GM12878 (cell line): ENCODE measurements at regions not wholly inside any gene's neighbourhood (a gene's known extent, or its start where the extent isn't known, plus 50 kb on each side); places are given as distances from the start of the nearest gene placed in this dataset.
A peak's percentile ranks its signal among the peaks of the same experiment; 100 is the strongest.

Experiments used
- ATF7 ChIP-seq: fragments of 450-650 bp; IDR thresholded peaks from 2 replicates; pipeline ENCODE4 v1.6.1; 2016; ENCODE audit warnings: low read depth, mild to moderate bottlenecking
- BHLHE40 ChIP-seq, 2 experiments: fragments of 450-650 bp in 1 of 2; IDR thresholded peaks; 2 replicates each; pipeline ENCODE4 v1.6.1; 2011 to 2017; ENCODE audit warnings: low read depth in 2 of 2, borderline replicate concordance in 1 of 2, improper control_type of control experiment in 1 of 2, low read length in 1 of 2, mild to moderate bottlenecking in 1 of 2
- BRCA1 ChIP-seq: IDR thresholded peaks from 2 replicates; pipeline ENCODE4 v1.6.1; 2011; ENCODE audit warnings: low read depth, low read length, improper control_type of control experiment
- CBX5 ChIP-seq: sonication (generic); IDR thresholded peaks from 2 replicates; pipeline ENCODE4 v1.6.1; 2016; ENCODE audit warnings: low read depth, moderate library complexity, mild to moderate bottlenecking, inconsistent platforms
- CEBPB ChIP-seq, 2 experiments: fragments of 150-350 bp in 1 of 2; IDR thresholded peaks; 2 replicates each; pipeline ENCODE4 v1.6.1; 2012 to 2014; ENCODE audit warnings: low read depth in 2 of 2, low read length in 2 of 2, borderline replicate concordance in 1 of 2, inconsistent platforms in 1 of 2
- EGR1 ChIP-seq, 2 experiments: IDR thresholded peaks; 1 replicate in 1 of 2; 2 replicates in 1 of 2; pipeline ENCODE4 v1.6.1; 2011 to 2012; ENCODE audit warnings: low read depth in 2 of 2, low read length in 2 of 2, borderline replicate concordance in 1 of 2, mild to moderate bottlenecking in 1 of 2, moderate library complexity in 1 of 2
- HCFC1 ChIP-seq: fragments of 150-350 bp; IDR thresholded peaks from 2 replicates; pipeline ENCODE4 v1.6.1; 2014; ENCODE audit warnings: low read length
- IKZF2 ChIP-seq, 2 experiments: fragments of 450-650 bp; IDR thresholded peaks; 2 replicates each; pipeline ENCODE4 v1.6.1; 2017; ENCODE audit warnings: mild to moderate bottlenecking in 2 of 2, moderate library complexity in 2 of 2
- JUNB ChIP-seq: IDR thresholded peaks from 2 replicates; pipeline ENCODE4 v1.6.1; 2016; ENCODE audit warnings: antibody characterized with exemption, mild to moderate bottlenecking
- KAT2A ChIP-seq: conservative IDR thresholded peaks from 2 replicates; pipeline ENCODE4 v1.6.1; 2011; ENCODE audit warnings: low read depth, low read length; ENCODE audit not compliant: control insufficient read depth
- KDM1A ChIP-seq: fragments of 200-600 bp; sonication (generic); IDR thresholded peaks from 2 replicates; pipeline ENCODE4 v1.6.1; 2016; ENCODE audit warnings: borderline replicate concordance
- MEF2B ChIP-seq: fragments of 450-650 bp; IDR thresholded peaks from 2 replicates; pipeline ENCODE4 v1.6.1; 2018; ENCODE audit warnings: mild to moderate bottlenecking, moderate library complexity; ENCODE audit not compliant: partially characterized antibody, poor library complexity, severe bottlenecking
- POLR2AphosphoS5 ChIP-seq: IDR thresholded peaks from 2 replicates; pipeline ENCODE4 v1.6.1; 2011; ENCODE audit warnings: mild to moderate bottlenecking, low read length, inconsistent platforms
- RFX5 ChIP-seq: IDR thresholded peaks from 2 replicates; pipeline ENCODE4 v1.6.1; 2011; ENCODE audit warnings: low read depth, low read length, improper control_type of control experiment
- SRF ChIP-seq, 2 experiments: IDR thresholded peaks; 2 replicates each; pipeline ENCODE4 v1.6.1; 2011; ENCODE audit warnings: low read depth in 2 of 2, low read length in 2 of 2, mild to moderate bottlenecking in 1 of 2, moderate library complexity in 1 of 2
- STAT1 ChIP-seq: fragments of 450-650 bp; conservative IDR thresholded peaks from 2 replicates; pipeline ENCODE4 v1.6.1; 2014; ENCODE audit warnings: antibody characterized with exemption, mild to moderate bottlenecking
- WRNIP1 ChIP-seq: IDR thresholded peaks from 2 replicates; pipeline ENCODE4 v1.6.1; 2011; ENCODE audit warnings: low read depth, low read length, improper control_type of control experiment, borderline replicate concordance
- ZNF622 ChIP-seq: fragments of 450-650 bp; IDR thresholded peaks from 2 replicates; pipeline ENCODE4 v1.6.1; 2017; ENCODE audit warnings: mild to moderate bottlenecking, inconsistent platforms
- TF ChIP-seq, protein P1 (sequence below): IDR thresholded peaks from 2 replicates; pipeline ENCODE4 v1.6.1; 2012; ENCODE audit warnings: low read depth, low read length, improper control_type of control experiment
- TF ChIP-seq, protein P2 (sequence below): fragments of 450-650 bp; IDR thresholded peaks from 2 replicates; pipeline ENCODE4 v1.6.1; 2018; ENCODE audit warnings: mild to moderate bottlenecking, low read depth, moderate library complexity; ENCODE audit not compliant: partially characterized antibody
- TF ChIP-seq, protein P3 (sequence below): fragments of 450-650 bp; IDR thresholded peaks from 2 replicates; pipeline ENCODE4 v1.6.1; 2016; ENCODE audit warnings: mild to moderate bottlenecking
- TF ChIP-seq, protein P4 (sequence below): IDR thresholded peaks from 2 replicates; pipeline ENCODE4 v1.6.1; 2012; ENCODE audit warnings: low read depth, low read length, improper control_type of control experiment
- TF ChIP-seq, protein P5 (sequence below): IDR thresholded peaks from 2 replicates; pipeline ENCODE4 v1.6.1; 2011; ENCODE audit warnings: mild to moderate bottlenecking, low read depth, low read length, moderate library complexity; ENCODE audit not compliant: insufficient replicate concordance

DNA sequence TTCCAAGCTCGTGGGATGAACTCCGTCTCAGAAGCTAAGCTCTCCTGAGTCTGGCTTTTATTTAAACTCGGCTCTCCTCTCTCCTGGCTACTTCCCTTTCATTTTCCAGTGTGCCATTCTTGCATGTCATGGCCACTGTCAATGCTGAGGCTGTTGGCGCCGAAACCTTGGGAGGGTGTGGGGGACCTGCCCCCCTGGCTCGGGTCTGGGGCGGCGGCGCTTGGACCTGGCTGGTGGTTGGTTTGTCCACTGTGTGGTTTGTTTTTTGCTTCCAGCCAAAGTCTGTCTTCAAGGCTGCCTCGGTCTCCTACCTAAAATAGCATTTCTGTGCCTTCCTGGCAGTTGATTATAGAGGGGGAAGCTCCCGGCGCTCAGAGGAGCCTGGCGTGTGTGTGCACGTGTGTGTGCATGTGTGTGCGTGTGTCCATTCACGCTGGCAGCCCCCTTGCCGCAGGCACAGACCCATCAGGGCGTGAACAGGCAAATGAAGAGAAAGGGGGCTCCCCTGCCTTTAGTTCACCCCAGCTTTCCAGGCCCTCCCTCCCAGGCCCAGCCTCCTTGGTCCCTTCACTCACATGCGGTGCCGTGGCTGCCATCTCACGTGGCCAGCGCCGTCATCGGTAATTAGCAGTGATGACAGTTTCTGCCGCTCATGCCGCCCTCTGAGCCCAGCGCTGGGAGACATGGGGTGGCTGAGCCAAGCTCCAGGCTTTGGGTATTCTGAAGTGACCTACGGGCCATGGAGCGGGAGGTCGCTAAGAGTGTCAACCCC lies 179.9 kb downstream of the SEC14L1 start (continued):
- TF ChIP-seq, protein P1, sequence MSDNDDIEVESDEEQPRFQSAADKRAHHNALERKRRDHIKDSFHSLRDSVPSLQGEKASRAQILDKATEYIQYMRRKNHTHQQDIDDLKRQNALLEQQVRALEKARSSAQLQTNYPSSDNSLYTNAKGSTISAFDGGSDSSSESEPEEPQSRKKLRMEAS: peak; percentile 81
- TF ChIP-seq SRF (IDR thresholded peaks at IDR 0.05; ENCODE audit: low read depth in 2 of 2, low read length in 2 of 2) (0 out of 4 replicates have a peak, but pooled peaks of 1 of the 2 experiments have one; percentile 2), ATF7 (peak; percentile 84), CBX5 (no peak), IKZF2 (IDR thresholded peaks at IDR 0.05) (peak; percentile 86 to 87), WRNIP1 (no peak), JUNB (no peak), EGR1 (IDR thresholded peaks at IDR 0.05; ENCODE audit: borderline replicate concordance in 1 of 2, low read depth in 2 of 2, low read length in 2 of 2) (no peak), KDM1A (no peak), MEF2B (peak; percentile 94), STAT1 (no peak), CEBPB (IDR thresholded peaks at IDR 0.05; ENCODE audit: borderline replicate concordance in 1 of 2, low read depth in 2 of 2, low read length in 2 of 2) (no peak), BHLHE40 (IDR thresholded peaks at IDR 0.05; ENCODE audit: borderline replicate concordance in 1 of 2, low read depth in 2 of 2, low read length in 1 of 2) (peak; percentile 98 to 99), POLR2AphosphoS5 (peak; percentile 66), KAT2A (no peak), BRCA1 (no peak), ZNF622 (no peak), HCFC1 (no peak), RFX5 (no peak)
- TF ChIP-seq, protein P2, sequence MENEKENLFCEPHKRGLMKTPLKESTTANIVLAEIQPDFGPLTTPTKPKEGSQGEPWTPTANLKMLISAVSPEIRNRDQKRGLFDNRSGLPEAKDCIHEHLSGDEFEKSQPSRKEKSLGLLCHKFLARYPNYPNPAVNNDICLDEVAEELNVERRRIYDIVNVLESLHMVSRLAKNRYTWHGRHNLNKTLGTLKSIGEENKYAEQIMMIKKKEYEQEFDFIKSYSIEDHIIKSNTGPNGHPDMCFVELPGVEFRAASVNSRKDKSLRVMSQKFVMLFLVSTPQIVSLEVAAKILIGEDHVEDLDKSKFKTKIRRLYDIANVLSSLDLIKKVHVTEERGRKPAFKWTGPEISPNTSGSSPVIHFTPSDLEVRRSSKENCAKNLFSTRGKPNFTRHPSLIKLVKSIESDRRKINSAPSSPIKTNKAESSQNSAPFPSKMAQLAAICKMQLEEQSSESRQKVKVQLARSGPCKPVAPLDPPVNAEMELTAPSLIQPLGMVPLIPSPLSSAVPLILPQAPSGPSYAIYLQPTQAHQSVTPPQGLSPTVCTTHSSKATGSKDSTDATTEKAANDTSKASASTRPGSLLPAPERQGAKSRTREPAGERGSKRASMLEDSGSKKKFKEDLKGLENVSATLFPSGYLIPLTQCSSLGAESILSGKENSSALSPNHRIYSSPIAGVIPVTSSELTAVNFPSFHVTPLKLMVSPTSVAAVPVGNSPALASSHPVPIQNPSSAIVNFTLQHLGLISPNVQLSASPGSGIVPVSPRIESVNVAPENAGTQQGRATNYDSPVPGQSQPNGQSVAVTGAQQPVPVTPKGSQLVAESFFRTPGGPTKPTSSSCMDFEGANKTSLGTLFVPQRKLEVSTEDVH: no peak
- TF ChIP-seq, protein P3, sequence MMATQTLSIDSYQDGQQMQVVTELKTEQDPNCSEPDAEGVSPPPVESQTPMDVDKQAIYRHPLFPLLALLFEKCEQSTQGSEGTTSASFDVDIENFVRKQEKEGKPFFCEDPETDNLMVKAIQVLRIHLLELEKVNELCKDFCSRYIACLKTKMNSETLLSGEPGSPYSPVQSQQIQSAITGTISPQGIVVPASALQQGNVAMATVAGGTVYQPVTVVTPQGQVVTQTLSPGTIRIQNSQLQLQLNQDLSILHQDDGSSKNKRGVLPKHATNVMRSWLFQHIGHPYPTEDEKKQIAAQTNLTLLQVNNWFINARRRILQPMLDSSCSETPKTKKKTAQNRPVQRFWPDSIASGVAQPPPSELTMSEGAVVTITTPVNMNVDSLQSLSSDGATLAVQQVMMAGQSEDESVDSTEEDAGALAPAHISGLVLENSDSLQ: peak; percentile 94
- TF ChIP-seq, protein P4, sequence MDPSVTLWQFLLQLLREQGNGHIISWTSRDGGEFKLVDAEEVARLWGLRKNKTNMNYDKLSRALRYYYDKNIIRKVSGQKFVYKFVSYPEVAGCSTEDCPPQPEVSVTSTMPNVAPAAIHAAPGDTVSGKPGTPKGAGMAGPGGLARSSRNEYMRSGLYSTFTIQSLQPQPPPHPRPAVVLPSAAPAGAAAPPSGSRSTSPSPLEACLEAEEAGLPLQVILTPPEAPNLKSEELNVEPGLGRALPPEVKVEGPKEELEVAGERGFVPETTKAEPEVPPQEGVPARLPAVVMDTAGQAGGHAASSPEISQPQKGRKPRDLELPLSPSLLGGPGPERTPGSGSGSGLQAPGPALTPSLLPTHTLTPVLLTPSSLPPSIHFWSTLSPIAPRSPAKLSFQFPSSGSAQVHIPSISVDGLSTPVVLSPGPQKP: no peak
- TF ChIP-seq, protein P5, sequence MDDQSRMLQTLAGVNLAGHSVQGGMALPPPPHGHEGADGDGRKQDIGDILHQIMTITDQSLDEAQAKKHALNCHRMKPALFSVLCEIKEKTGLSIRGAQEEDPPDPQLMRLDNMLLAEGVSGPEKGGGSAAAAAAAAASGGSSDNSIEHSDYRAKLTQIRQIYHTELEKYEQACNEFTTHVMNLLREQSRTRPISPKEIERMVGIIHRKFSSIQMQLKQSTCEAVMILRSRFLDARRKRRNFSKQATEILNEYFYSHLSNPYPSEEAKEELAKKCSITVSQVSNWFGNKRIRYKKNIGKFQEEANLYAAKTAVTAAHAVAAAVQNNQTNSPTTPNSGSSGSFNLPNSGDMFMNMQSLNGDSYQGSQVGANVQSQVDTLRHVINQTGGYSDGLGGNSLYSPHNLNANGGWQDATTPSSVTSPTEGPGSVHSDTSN: peak; percentile 70
